Lower leg skin (tissue), 3 donors: ENCODE measurements at regions not wholly inside any gene's neighbourhood (a gene's known extent, or its start where the extent isn't known, plus 50 kb on each side); places are given as distances from the start of the nearest gene placed in this dataset.

Experiments
- POLR2A ChIP-seq, 2 donors: fragments of 450-650 bp; IDR thresholded peaks; one replicate each; pipeline ENCODE4 v1.6.1; 2016 to 2017; ENCODE audit warnings: antibody characterized with exemption in 2 of 2, mild to moderate bottlenecking in 1 of 2, moderate library complexity in 1 of 2
- TF ChIP-seq, protein P1 (sequence below), 3 donors: fragments of 450-650 bp; IDR thresholded peaks; one replicate each; pipeline ENCODE4 v1.5.1; 2016; ENCODE audit warnings: antibody characterized with exemption in 3 of 3, mild to moderate bottlenecking in 3 of 3, moderate library complexity in 2 of 3

DNA sequence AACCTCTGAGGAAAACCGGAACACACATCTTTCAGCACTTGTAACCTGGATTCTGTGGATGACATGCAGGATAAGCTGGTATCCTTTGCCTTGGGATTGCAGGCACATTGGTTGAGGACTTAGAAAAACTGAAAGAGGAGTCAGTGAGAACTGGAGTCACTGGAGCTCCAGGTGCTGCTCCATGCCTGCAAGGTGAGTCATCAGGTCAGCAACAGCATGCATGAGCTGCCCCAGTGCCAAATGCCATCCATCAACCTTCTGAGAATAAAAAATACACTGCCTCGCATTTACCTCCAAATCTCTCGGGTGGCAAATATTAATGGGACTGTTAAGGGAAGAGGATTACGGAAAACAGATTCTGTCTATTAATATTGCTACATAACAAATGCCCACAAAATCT is 729.1 kb downstream of the NTRK3 start:
- TF ChIP-seq POLR2A (IDR thresholded peaks at IDR 0.05), result no peak
- TF ChIP-seq, protein P1, sequence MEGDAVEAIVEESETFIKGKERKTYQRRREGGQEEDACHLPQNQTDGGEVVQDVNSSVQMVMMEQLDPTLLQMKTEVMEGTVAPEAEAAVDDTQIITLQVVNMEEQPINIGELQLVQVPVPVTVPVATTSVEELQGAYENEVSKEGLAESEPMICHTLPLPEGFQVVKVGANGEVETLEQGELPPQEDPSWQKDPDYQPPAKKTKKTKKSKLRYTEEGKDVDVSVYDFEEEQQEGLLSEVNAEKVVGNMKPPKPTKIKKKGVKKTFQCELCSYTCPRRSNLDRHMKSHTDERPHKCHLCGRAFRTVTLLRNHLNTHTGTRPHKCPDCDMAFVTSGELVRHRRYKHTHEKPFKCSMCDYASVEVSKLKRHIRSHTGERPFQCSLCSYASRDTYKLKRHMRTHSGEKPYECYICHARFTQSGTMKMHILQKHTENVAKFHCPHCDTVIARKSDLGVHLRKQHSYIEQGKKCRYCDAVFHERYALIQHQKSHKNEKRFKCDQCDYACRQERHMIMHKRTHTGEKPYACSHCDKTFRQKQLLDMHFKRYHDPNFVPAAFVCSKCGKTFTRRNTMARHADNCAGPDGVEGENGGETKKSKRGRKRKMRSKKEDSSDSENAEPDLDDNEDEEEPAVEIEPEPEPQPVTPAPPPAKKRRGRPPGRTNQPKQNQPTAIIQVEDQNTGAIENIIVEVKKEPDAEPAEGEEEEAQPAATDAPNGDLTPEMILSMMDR (IDR thresholded peaks at IDR 0.05), result no peak
